ENCODE measurements at regions not wholly inside any gene's neighbourhood (a gene's known extent, or its start where the extent isn't known, plus 50 kb on each side); places are given as distances from the start of the nearest gene placed in this dataset.

- no peak for TF ChIP-seq POLR2A (IDR thresholded peaks at IDR 0.05)
- TF ChIP-seq CTCF (IDR thresholded peaks at IDR 0.05), result no peak
Observed at GRCh38 chr6:3617192-3617631, 134.3 kb downstream of the PXDC1 start.
